SK-N-SH (cell line): ENCODE measurements at regions not wholly inside any gene's neighbourhood (a gene's known extent, or its start where the extent isn't known, plus 50 kb on each side); places are given as distances from the start of the nearest gene placed in this dataset.

ENCODE experiments used
- CTCF ChIA-PET: fragments of 300-600, 350-600 bp; formaldehyde crosslinking; extraction: SDS; loops from one replicate; lab custom pipeline; 2021; lab: Yijun Ruan, JAX
- POLR2A ChIA-PET: fragments of 350-600 bp; sonication (Branson Sonifier 250); formaldehyde crosslinking; extraction: SDS; loops from one replicate; lab custom pipeline; 2020; ENCODE audit warnings: antibody characterized with exemption, inconsistent platforms; lab: Yijun Ruan, JAX
- DNase-seq: peaks from one replicate; pipeline ENCODE4 v3.0.0; 2012
- H2AFZ ChIP-seq: fragments of 200-600 bp; sonication (generic); 2 replicates; pipeline ENCODE4 v1.8.1; 2016; ENCODE audit warnings: antibody characterized with exemption, mild to moderate bottlenecking, low read depth
- H3F3A ChIP-seq: fragments of 200-600 bp; sonication (generic); replicated peaks from 2 replicates; pipeline ENCODE3; 2016; ENCODE audit warnings: antibody characterized with exemption, mild to moderate bottlenecking; ENCODE audit not compliant: insufficient read depth
- H3K27ac ChIP-seq, 2 experiments: fragments of 200-500 bp in 1 of 2; fragments of 200-600 bp in 1 of 2; sonication (Bioruptor generic) in 1 of 2; sonication (generic), shearing (Covaris generic) in 1 of 2; 2 replicates each; pipeline versions ENCODE4 v1.5.1 to v1.6.1; 2014 to 2016; ENCODE audit warnings: low read depth in 2 of 2, inconsistent platforms in 1 of 2, low read length in 1 of 2, mild to moderate bottlenecking in 1 of 2, mixed read lengths in 1 of 2
- H3K27me3 ChIP-seq: fragments of 200-600 bp; sonication (generic), shearing (Covaris generic); 2 replicates; pipeline ENCODE4 v1.6.1; 2016; ENCODE audit warnings: mixed run types; ENCODE audit not compliant: insufficient read depth
- H3K36me3 ChIP-seq, 2 experiments: fragments of 200-500 bp in 1 of 2; fragments of 200-600 bp in 1 of 2; sonication (Bioruptor generic) in 1 of 2; sonication (generic) in 1 of 2; replicated peaks in 1 of 2; 2 replicates each; pipeline versions ENCODE3 to v1.5.1; 2014 to 2016; ENCODE audit warnings: low read length in 1 of 2, mild to moderate bottlenecking in 1 of 2; ENCODE audit not compliant: insufficient read depth in 2 of 2, control insufficient read depth in 1 of 2
- H3K4me1 ChIP-seq, 2 experiments: fragments of 200-500 bp in 1 of 2; fragments of 200-600 bp in 1 of 2; sonication (Bioruptor generic) in 1 of 2; sonication (generic), shearing (Covaris generic) in 1 of 2; 2 replicates each; pipeline versions ENCODE4 v1.5.1 to v1.6.1; 2014 to 2016; ENCODE audit warnings: low read depth in 1 of 2, low read length in 1 of 2, mixed run types in 1 of 2; ENCODE audit not compliant: insufficient read depth in 2 of 2, control insufficient read depth in 1 of 2
- H3K4me2 ChIP-seq: fragments of 200-600 bp; sonication (generic), shearing (Covaris generic); 2 replicates; pipeline ENCODE4 v1.6.1; 2017; ENCODE audit warnings: mixed run types
- H3K4me3 ChIP-seq, 2 experiments: fragments of 200-500 bp in 1 of 2; fragments of 200-600 bp in 1 of 2; sonication (Bioruptor generic) in 1 of 2; sonication (generic), shearing (Covaris generic) in 1 of 2; 2 replicates each; pipeline versions ENCODE4 v1.5.1 to v1.8.1; 2014 to 2016; ENCODE audit warnings: low read depth in 2 of 2, inconsistent platforms in 1 of 2, low read length in 1 of 2, mild to moderate bottlenecking in 1 of 2, mixed read lengths in 1 of 2, moderate library complexity in 1 of 2
- H3K79me2 ChIP-seq: fragments of 200-600 bp; sonication (generic); 2 replicates; pipeline ENCODE4 v1.8.1; 2017; ENCODE audit warnings: mild to moderate bottlenecking; ENCODE audit not compliant: insufficient read depth
- H3K9ac ChIP-seq: fragments of 200-600 bp; sonication (generic); 2 replicates; pipeline ENCODE4 v1.6.1; 2017; ENCODE audit warnings: mixed run types
- H3K9me2 ChIP-seq: fragments of 200-600 bp; sonication (generic); 2 replicates; pipeline ENCODE4 v1.6.1; 2017; ENCODE audit warnings: mixed run types
- H3K9me3 ChIP-seq: fragments of 200-600 bp; sonication (generic); 2 replicates; pipeline ENCODE4 v1.6.1; 2017; ENCODE audit warnings: mixed run types, mild to moderate bottlenecking, moderate library complexity
- H4K20me1 ChIP-seq: fragments of 200-600 bp; sonication (generic); 2 replicates; pipeline ENCODE4 v1.6.1; 2017; ENCODE audit warnings: mild to moderate bottlenecking, mixed run types; ENCODE audit not compliant: insufficient read depth
- CHD2 ChIP-seq: fragments of 150-350 bp; IDR thresholded peaks from 2 replicates; pipeline ENCODE4 v1.6.1; 2018; ENCODE audit warnings: low read length; ENCODE audit not compliant: partially characterized antibody
- EP300 ChIP-seq, 2 experiments: IDR thresholded peaks; 2 replicates each; pipeline versions ENCODE4 v1.4.0 to v1.6.1; 2012; ENCODE audit warnings: borderline replicate concordance in 1 of 2, low read depth in 1 of 2, low read length in 1 of 2
- FOSL2 ChIP-seq: IDR thresholded peaks from 2 replicates; pipeline ENCODE4 v1.4.0; 2012; ENCODE audit warnings: low read depth, mild to moderate bottlenecking, moderate library complexity, borderline replicate concordance
- FOXJ3 ChIP-seq: sonication (generic); formaldehyde crosslinking; IDR thresholded peaks from 2 replicates; pipeline ENCODE4 v1.5.1; 2020; ENCODE audit warnings: mild to moderate bottlenecking, missing genetic modification reagents
- FOXM1 ChIP-seq: IDR thresholded peaks from 2 replicates; pipeline ENCODE4 v1.4.0; 2012; ENCODE audit warnings: low read depth, mild to moderate bottlenecking
- GABPA ChIP-seq: IDR thresholded peaks from 2 replicates; pipeline ENCODE4 v1.4.0; 2012; ENCODE audit warnings: low read depth, mild to moderate bottlenecking
- JUND ChIP-seq: IDR thresholded peaks from 2 replicates; pipeline ENCODE4 v1.4.0; 2012
- MXI1 ChIP-seq: IDR thresholded peaks from 2 replicates; pipeline ENCODE4 v1.6.1; 2012; ENCODE audit warnings: mild to moderate bottlenecking, low read depth, low read length, improper control_type of control experiment
- NFIC ChIP-seq: IDR thresholded peaks from 2 replicates; pipeline ENCODE4 v1.4.0; 2012; ENCODE audit warnings: borderline replicate concordance
- RXRA ChIP-seq: IDR thresholded peaks from 2 replicates; pipeline ENCODE4 v1.4.0; 2012; ENCODE audit warnings: low read depth, mild to moderate bottlenecking, borderline replicate concordance
- SIN3A ChIP-seq: IDR thresholded peaks from 2 replicates; pipeline ENCODE4 v1.6.1; 2012; ENCODE audit warnings: low read depth, mild to moderate bottlenecking, low read length, moderate library complexity, borderline replicate concordance
- TCF12 ChIP-seq: IDR thresholded peaks from 2 replicates; pipeline ENCODE4 v1.4.0; 2012
- TEAD4 ChIP-seq: IDR thresholded peaks from 2 replicates; pipeline ENCODE4 v1.4.0; 2012; ENCODE audit warnings: mild to moderate bottlenecking, borderline replicate concordance; ENCODE audit not compliant: insufficient read depth
- WGBS: methylation state at CpG from one replicate; pipeline ENCODE4 v1.1.6; 2017; ENCODE audit warnings: low lambda C conversion rate; 5-methylcytosine and 5-hydroxymethylcytosine counted together
- TF ChIP-seq, protein P1 (sequence below): fragments of 150-350 bp; IDR thresholded peaks from 2 replicates; pipeline ENCODE4 v1.6.1; 2017; ENCODE audit warnings: antibody characterized with exemption, low read length, low read depth, borderline replicate concordance
- TF ChIP-seq, protein P2 (sequence below): fragments of 200-600 bp; sonication (generic); IDR thresholded peaks from 2 replicates; pipeline ENCODE4 v1.6.1; 2017; ENCODE audit warnings: antibody characterized with exemption, mild to moderate bottlenecking, moderate library complexity
- TF ChIP-seq, protein P3 (sequence below): IDR thresholded peaks from 2 replicates; pipeline ENCODE4 v1.4.0; 2012; ENCODE audit warnings: low read depth
- TF ChIP-seq, protein P4 (sequence below): IDR thresholded peaks from 2 replicates; pipeline ENCODE4; 2012

DNA sequence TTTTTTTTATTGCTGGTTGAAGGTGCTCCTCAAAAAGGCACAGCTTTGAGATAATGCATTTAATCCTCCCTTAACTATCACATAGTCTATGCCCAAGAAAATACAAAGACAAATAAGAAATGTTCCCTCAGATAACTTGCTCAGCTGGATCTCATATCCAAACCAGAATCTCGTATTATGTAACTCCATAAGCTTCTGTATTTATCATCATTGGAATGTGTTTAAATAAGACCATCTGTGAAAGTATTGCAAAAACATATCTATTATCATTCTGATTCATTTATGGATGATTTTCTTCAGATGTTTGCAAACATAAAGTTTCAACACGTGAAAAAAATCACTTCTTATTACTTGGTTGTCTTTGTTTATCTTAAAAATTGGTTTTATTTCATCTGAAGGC lies 190.9 kb downstream of the IRS2 start:
- no peaks in the 10 kb centered on the region for H3K27me3 ChIP-seq
- H3K36me3 ChIP-seq = no peaks in the 10 kb centered on the region
- H3K9me3 ChIP-seq = no peaks in the 10 kb centered on the region
- no peaks in the 10 kb centered on the region for H4K20me1 ChIP-seq
- ChIA-PET POLR2A (no interaction called here), CTCF (no interaction called here)
- H3K4me3 ChIP-seq = no peak overlapping the region
- TF ChIP-seq JUND (no peak), TCF12 (0 out of 2 replicates have a peak, but pooled peaks have one; percentile 41)
- no peak for DNase-seq
- H3K79me2 ChIP-seq = no peaks in the 10 kb centered on the region
- no peaks in the 10 kb centered on the region for H3K9me2 ChIP-seq
- no peak overlapping the region for H2AFZ ChIP-seq
- no peak overlapping the region for H3K27ac ChIP-seq
- H3F3A ChIP-seq = no peaks in the 10 kb centered on the region
- no peak overlapping the region for H3K4me2 ChIP-seq
- no peaks in the 10 kb centered on the region; a peak in 1 of 4 replicates for H3K4me1 ChIP-seq
- no peak overlapping the region for H3K9ac ChIP-seq
- WGBS = 57% methylated on average over 2 of the region's 2 CpGs

DNA sequence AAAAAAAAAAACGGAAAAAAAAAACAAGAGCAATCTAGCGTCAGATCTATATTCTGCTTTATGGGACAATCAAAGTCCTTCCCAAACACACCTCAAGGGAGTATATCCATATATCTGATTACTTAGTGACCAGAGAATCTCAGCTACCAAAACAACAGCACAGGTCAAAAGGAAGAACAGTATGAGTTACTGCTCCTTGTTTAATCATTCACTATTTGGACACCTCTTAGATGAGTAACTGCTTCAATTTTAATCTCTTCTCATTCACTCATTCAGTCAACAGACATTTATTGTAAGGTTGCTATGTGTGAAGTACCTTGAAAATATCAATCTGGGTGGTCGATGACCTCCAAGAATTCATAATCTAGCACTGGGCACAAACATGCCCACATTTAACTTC lies 193.2 kb downstream of the IRS2 start:
- no peak for DNase-seq
- Histone ChIP-seq H3K9me2 (no peaks in the 10 kb centered on the region), H2AFZ (no peak overlapping the region), H3K4me1 (no peaks in the 10 kb centered on the region), H3K36me3 (no peaks in the 10 kb centered on the region), H3K79me2 (no peaks in the 10 kb centered on the region), H3K9ac (no peak overlapping the region), H3K9me3 (no peaks in the 10 kb centered on the region), H3K27me3 (no peaks in the 10 kb centered on the region), H3K27ac (no peak overlapping the region), H3F3A (no peaks in the 10 kb centered on the region), H3K4me2 (no peak overlapping the region), H4K20me1 (no peaks in the 10 kb centered on the region)
- WGBS = 75% methylated on average over 3 of the region's 3 CpGs
- CTCF ChIA-PET = no interaction called here
- POLR2A ChIA-PET = no interaction called here
- TF ChIP-seq JUND = no peak
- TF ChIP-seq CHD2 = no peak
- no peak for TF ChIP-seq MXI1
- no peak for TF ChIP-seq FOXJ3 (CRISPR knock-in tag)
- TF ChIP-seq, protein P1, sequence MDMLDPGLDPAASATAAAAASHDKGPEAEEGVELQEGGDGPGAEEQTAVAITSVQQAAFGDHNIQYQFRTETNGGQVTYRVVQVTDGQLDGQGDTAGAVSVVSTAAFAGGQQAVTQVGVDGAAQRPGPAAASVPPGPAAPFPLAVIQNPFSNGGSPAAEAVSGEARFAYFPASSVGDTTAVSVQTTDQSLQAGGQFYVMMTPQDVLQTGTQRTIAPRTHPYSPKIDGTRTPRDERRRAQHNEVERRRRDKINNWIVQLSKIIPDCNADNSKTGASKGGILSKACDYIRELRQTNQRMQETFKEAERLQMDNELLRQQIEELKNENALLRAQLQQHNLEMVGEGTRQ = no peak
- TF ChIP-seq GABPA = no peak
- TF ChIP-seq, protein P2, sequence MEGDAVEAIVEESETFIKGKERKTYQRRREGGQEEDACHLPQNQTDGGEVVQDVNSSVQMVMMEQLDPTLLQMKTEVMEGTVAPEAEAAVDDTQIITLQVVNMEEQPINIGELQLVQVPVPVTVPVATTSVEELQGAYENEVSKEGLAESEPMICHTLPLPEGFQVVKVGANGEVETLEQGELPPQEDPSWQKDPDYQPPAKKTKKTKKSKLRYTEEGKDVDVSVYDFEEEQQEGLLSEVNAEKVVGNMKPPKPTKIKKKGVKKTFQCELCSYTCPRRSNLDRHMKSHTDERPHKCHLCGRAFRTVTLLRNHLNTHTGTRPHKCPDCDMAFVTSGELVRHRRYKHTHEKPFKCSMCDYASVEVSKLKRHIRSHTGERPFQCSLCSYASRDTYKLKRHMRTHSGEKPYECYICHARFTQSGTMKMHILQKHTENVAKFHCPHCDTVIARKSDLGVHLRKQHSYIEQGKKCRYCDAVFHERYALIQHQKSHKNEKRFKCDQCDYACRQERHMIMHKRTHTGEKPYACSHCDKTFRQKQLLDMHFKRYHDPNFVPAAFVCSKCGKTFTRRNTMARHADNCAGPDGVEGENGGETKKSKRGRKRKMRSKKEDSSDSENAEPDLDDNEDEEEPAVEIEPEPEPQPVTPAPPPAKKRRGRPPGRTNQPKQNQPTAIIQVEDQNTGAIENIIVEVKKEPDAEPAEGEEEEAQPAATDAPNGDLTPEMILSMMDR = no peak
- TF ChIP-seq, all 33 proteins: peak for 0
- no peak overlapping the region for H3K4me3 ChIP-seq

DNA sequence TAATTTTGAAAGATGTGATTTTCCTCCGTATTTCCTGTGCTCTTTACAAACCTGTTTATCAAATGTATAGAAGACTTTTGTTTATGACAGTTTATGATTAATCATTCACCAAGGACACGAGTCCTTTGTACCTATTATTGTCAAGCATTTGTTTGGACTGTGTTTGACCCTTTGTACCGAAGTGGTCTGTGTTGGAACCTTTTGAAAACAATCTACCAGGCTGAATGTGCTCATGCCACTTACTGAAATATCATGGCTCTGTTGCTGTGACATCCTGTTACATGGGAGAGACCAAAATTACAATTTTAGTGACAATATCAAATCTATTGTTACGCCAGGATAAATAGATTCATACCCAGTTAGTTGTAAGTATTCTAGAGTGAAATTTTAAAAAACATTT lies 193.6 kb downstream of the IRS2 start:
- H3K36me3 ChIP-seq = no peaks in the 10 kb centered on the region
- no peak overlapping the region for H3K4me2 ChIP-seq
- H3F3A ChIP-seq = no peaks in the 10 kb centered on the region
- no peaks in the 10 kb centered on the region for H3K27me3 ChIP-seq
- H3K9ac ChIP-seq = no peak overlapping the region
- no peaks in the 10 kb centered on the region for H3K9me3 ChIP-seq
- no peaks in the 10 kb centered on the region for H3K4me1 ChIP-seq
- H2AFZ ChIP-seq = no peak overlapping the region
- H3K4me3 ChIP-seq = no peak overlapping the region
- CTCF ChIA-PET = no interaction called here
- POLR2A ChIA-PET = no interaction called here
- H3K9me2 ChIP-seq = no peaks in the 10 kb centered on the region
- DNase-seq = no peak
- no peaks in the 10 kb centered on the region for H3K79me2 ChIP-seq
- WGBS = 57% methylated on average over 4 of the region's 4 CpGs
- no peak overlapping the region for H3K27ac ChIP-seq
- H4K20me1 ChIP-seq = no peaks in the 10 kb centered on the region
- TF ChIP-seq, protein P2 = no peak
- no peak for TF ChIP-seq EP300 (IDR thresholded peaks at IDR 0.05; ENCODE audit: borderline replicate concordance in 1 of 2, low read depth in 1 of 2, low read length in 1 of 2)
- TF ChIP-seq SIN3A = no peak
- no peak for TF ChIP-seq GABPA
- no peak for TF ChIP-seq RXRA
- TF ChIP-seq, protein P3, sequence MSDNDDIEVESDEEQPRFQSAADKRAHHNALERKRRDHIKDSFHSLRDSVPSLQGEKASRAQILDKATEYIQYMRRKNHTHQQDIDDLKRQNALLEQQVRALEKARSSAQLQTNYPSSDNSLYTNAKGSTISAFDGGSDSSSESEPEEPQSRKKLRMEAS = no peak
- TF ChIP-seq FOXJ3 (CRISPR knock-in tag) = no peak
- no peak for TF ChIP-seq FOSL2
- TF ChIP-seq, protein P4, sequence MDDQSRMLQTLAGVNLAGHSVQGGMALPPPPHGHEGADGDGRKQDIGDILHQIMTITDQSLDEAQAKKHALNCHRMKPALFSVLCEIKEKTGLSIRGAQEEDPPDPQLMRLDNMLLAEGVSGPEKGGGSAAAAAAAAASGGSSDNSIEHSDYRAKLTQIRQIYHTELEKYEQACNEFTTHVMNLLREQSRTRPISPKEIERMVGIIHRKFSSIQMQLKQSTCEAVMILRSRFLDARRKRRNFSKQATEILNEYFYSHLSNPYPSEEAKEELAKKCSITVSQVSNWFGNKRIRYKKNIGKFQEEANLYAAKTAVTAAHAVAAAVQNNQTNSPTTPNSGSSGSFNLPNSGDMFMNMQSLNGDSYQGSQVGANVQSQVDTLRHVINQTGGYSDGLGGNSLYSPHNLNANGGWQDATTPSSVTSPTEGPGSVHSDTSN = no peak
- no peak for TF ChIP-seq FOXM1
- no peak for TF ChIP-seq TEAD4
- TF ChIP-seq NFIC = no peak
